ENCODE measurements at regions not wholly inside any gene's neighbourhood (a gene's known extent, or its start where the extent isn't known, plus 50 kb on each side); places are given as distances from the start of the nearest gene placed in this dataset.

DNA sequence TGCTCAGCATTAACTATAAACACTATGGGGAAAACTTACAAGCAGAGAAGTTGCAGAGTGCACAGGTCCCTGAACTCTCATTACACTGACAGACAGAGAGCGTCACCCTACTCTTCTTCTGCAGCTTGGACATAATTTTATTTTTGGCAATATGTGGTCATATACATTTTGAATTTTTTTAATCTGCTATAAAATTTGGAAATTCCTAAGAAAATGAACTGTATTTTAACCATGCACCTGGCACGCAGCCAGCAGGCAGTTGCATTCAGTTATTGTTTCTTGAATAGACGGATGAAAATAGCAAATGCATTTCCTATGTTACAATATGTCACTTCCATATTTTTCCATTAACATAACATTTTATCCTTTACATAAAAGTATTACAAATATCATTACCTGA, 100.2 kb downstream of the SLC25A46 start:
- TF ChIP-seq, protein P1, sequence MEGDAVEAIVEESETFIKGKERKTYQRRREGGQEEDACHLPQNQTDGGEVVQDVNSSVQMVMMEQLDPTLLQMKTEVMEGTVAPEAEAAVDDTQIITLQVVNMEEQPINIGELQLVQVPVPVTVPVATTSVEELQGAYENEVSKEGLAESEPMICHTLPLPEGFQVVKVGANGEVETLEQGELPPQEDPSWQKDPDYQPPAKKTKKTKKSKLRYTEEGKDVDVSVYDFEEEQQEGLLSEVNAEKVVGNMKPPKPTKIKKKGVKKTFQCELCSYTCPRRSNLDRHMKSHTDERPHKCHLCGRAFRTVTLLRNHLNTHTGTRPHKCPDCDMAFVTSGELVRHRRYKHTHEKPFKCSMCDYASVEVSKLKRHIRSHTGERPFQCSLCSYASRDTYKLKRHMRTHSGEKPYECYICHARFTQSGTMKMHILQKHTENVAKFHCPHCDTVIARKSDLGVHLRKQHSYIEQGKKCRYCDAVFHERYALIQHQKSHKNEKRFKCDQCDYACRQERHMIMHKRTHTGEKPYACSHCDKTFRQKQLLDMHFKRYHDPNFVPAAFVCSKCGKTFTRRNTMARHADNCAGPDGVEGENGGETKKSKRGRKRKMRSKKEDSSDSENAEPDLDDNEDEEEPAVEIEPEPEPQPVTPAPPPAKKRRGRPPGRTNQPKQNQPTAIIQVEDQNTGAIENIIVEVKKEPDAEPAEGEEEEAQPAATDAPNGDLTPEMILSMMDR (IDR thresholded peaks at IDR 0.05; ENCODE audit: low read depth, low read length) = no peak
- DNase-seq (ENCODE audit: extremely low read depth, low read depth) = no peak

GRCh38 chr5:110840347-110840960, 101.6 kb downstream of the SLC25A46 start:
- DNase-seq (ENCODE audit: extremely low read depth, low read depth) = no peak
- TF ChIP-seq, protein P1 (IDR thresholded peaks at IDR 0.05; ENCODE audit: low read depth, low read length) = no peak

- DNase-seq (ENCODE audit: extremely low read depth, low read depth) = no peak
- TF ChIP-seq, protein P1 (IDR thresholded peaks at IDR 0.05; ENCODE audit: low read depth, low read length) = no peak
These were observed 102.3 kb downstream of the SLC25A46 start for GRCh38 chr5:110841137-110841536.

- TF ChIP-seq, protein P1 (IDR thresholded peaks at IDR 0.05; ENCODE audit: low read depth, low read length) = no peak
These were observed 104.1 kb downstream of the SLC25A46 start for GRCh38 chr5:110842948-110843347.

DNA sequence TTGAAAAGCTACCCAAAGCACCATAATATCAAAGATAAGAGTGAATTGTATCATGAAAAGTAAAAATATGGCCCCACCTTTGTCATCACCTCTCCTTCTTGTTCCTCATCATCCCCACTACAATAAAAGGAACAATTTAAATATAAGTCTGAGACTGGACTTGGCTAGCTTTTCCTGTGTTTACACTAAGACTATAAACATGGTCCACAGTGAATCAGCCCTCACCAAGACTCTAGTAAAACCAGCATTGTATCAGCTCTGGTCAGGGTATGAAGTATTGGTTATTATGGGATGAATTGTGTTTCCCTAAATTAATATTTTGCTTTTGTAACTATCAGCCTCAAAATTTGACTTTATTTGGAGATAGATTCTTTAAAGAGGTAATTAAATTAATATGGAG, 105.4 kb downstream of the SLC25A46 start:
- TF ChIP-seq, protein P1 (IDR thresholded peaks at IDR 0.05; ENCODE audit: low read depth, low read length) = no peak
- no peak for DNase-seq (ENCODE audit: extremely low read depth, low read depth)

More at GRCh38 chr5:110842948-110843347, 104.1 kb downstream of the SLC25A46 start:
- DNase-seq (ENCODE audit: extremely low read depth, low read depth) = no peak

DNA sequence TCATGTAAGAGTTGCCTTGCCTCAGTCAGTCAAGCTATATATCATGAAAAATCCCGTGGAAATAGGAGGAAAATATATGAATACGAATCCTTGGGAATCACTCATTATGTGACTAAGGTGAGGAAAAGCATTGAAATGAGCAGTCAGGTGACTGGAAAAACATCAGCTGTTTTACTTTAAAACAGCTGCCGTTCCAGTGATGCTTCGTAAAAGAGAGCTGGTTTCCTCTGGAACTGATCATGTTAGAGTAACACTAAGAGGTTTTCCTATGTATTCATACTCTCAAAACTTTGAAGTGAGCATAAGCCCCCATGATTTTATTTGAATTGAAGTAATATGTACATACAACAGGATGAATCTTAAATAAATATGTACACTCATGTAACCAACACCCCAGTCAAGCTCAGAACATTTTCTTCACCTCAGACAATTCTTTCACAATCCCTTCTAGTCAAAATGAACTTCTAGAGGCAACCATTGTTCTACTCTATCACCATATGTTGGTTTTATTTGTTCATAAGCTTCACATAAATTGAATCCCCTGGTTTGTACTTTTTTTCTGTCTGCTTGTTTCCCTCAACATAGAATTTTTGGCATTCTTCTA, 107.7 kb downstream of the SLC25A46 start:
- TF ChIP-seq, protein P1 (IDR thresholded peaks at IDR 0.05; ENCODE audit: low read depth, low read length) = no peak
- DNase-seq (ENCODE audit: extremely low read depth, low read depth) = no peak

DNA sequence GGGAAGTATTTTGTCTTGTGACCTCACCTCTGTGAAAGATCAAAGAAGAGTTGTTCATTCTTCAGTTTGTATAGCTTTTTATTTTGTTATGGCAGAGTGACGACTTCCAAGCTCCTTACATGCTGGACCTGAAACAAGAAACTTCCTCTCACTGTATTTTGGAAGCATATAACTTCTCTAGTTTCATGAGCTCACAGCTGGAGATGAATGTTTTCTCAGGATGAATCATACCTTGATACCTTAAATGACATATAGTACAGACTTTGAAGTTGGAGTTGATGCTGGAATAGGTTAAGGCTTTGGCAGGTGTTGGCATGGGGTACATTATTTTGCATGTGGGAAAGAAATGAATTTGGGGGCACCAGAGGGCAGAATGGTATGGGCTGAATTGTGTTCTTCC, 112.5 kb downstream of the SLC25A46 start:
- DNase-seq (ENCODE audit: extremely low read depth, low read depth) = no peak
- TF ChIP-seq, protein P1 (IDR thresholded peaks at IDR 0.05; ENCODE audit: low read depth, low read length) = no peak
